ENCODE measurements at regions not wholly inside any gene's neighbourhood (a gene's known extent, or its start where the extent isn't known, plus 50 kb on each side); places are given as distances from the start of the nearest gene placed in this dataset.

GRCh38 chr6:19597809-19598320 lies 239.3 kb upstream of the ID4 start:
- H2AFZ ChIP-seq (ENCODE audit: insufficient read depth, low read depth, low read length, poor library complexity, severe bottlenecking), result no peak overlapping the region
- no peaks in the 10 kb centered on the region for H3K9me3 ChIP-seq (replicated peaks in 1 of 2; ENCODE audit: control insufficient read depth in 1 of 2, insufficient read depth in 1 of 2, low read length in 2 of 2)
- no peaks in the 10 kb centered on the region for H4K20me1 ChIP-seq (ENCODE audit: insufficient read depth, low read length)
- H3K4me3 ChIP-seq (replicated peaks in 1 of 3; ENCODE audit: low read depth in 2 of 3, low read length in 3 of 3), result no peak overlapping the region
- Mint-ChIP-seq H3K36me3 (no peaks in the 10 kb centered on the region), H3K4me1 (no peaks in the 10 kb centered on the region), H3K9me3 (peaks cover 0 to 4% (median 2%) of the 10 kb centered on the region in 7 donors), H3K27ac (no peak overlapping the region), H3K4me3 (no peak overlapping the region), H3K27me3 (ENCODE audit: low read depth in 3 of 3) (peaks cover 0 to 2% (median 0%) of the 10 kb centered on the region in 3 donors)
- no peak for TF ChIP-seq CTCF (IDR thresholded peaks at IDR 0.05)
- H3K27me3 ChIP-seq (ENCODE audit: control insufficient read depth in 2 of 2, insufficient read depth in 2 of 2, low read length in 2 of 2), result no peaks in the 10 kb centered on the region
- no peaks in the 10 kb centered on the region for H3K79me2 ChIP-seq (ENCODE audit: insufficient read depth, low read length)
- H3K4me1 ChIP-seq (ENCODE audit: control insufficient read depth in 1 of 2, insufficient read depth in 2 of 2, low read length in 2 of 2), result no peaks in the 10 kb centered on the region
- no peak overlapping the region for H3K9ac ChIP-seq (ENCODE audit: insufficient read depth, low read length, poor library complexity, severe bottlenecking)
- no peak overlapping the region for H3K27ac ChIP-seq (ENCODE audit: low read depth in 1 of 2, low read length in 2 of 2)
- intact Hi-C loops (cut with micrococcal nuclease), result no loop called here
- 93% methylated on average over 3 of the region's 5 CpGs for WGBS (ENCODE audit: insufficient coverage)
- no peaks in the 10 kb centered on the region for H3K36me3 ChIP-seq (replicated peaks in 1 of 2; ENCODE audit: control insufficient read depth in 1 of 2, insufficient read depth in 2 of 2, low read length in 2 of 2)
- no peak overlapping the region for H3K4me2 ChIP-seq (replicated peaks; ENCODE audit: extremely low read depth, low read length, poor library complexity, severe bottlenecking)
- no peak for DNase-seq

- Histone ChIP-seq H3K9ac (ENCODE audit: insufficient read depth, low read length, poor library complexity, severe bottlenecking) (no peak overlapping the region), H3K4me3 (replicated peaks in 1 of 3; ENCODE audit: low read depth in 2 of 3, low read length in 3 of 3) (no peak overlapping the region), H3K4me2 (replicated peaks; ENCODE audit: extremely low read depth, low read length, poor library complexity, severe bottlenecking) (no peak overlapping the region), H3K9me3 (replicated peaks in 1 of 2; ENCODE audit: control insufficient read depth in 1 of 2, insufficient read depth in 1 of 2, low read length in 2 of 2) (no peaks in the 10 kb centered on the region), H4K20me1 (ENCODE audit: insufficient read depth, low read length) (no peaks in the 10 kb centered on the region), H3K4me1 (ENCODE audit: control insufficient read depth in 1 of 2, insufficient read depth in 2 of 2, low read length in 2 of 2) (no peaks in the 10 kb centered on the region), H3K27ac (ENCODE audit: low read depth in 1 of 2, low read length in 2 of 2) (no peak overlapping the region), H3K79me2 (ENCODE audit: insufficient read depth, low read length) (no peaks in the 10 kb centered on the region), H2AFZ (ENCODE audit: insufficient read depth, low read depth, low read length, poor library complexity, severe bottlenecking) (no peak overlapping the region), H3K27me3 (ENCODE audit: control insufficient read depth in 2 of 2, insufficient read depth in 2 of 2, low read length in 2 of 2) (no peaks in the 10 kb centered on the region), H3K36me3 (replicated peaks in 1 of 2; ENCODE audit: control insufficient read depth in 1 of 2, insufficient read depth in 2 of 2, low read length in 2 of 2) (no peaks in the 10 kb centered on the region)
- TF ChIP-seq CTCF (IDR thresholded peaks at IDR 0.05), result no peak
- no peaks in the 10 kb centered on the region for H3K36me3 Mint-ChIP-seq
- intact Hi-C loops (cut with micrococcal nuclease), result no loop called here
- no CpG with 5 or more reads among the region's 5 CpGs for WGBS (ENCODE audit: insufficient coverage)
- no peaks in the 10 kb centered on the region for H3K4me1 Mint-ChIP-seq
- H3K4me3 Mint-ChIP-seq, result no peak overlapping the region
- H3K27ac Mint-ChIP-seq, result no peak overlapping the region
- no peak for DNase-seq
- H3K9me3 Mint-ChIP-seq, result peaks cover 0 to 4% (median 2%) of the 10 kb centered on the region in 7 donors
- peaks cover 0 to 2% (median 0%) of the 10 kb centered on the region in 3 donors for H3K27me3 Mint-ChIP-seq (ENCODE audit: low read depth in 3 of 3)
These were observed 237.2 kb upstream of the ID4 start for GRCh38 chr6:19599796-19600464.

All from CD14-positive monocyte (primary cell).